HFFc6 (cell line): ENCODE measurements at regions not wholly inside any gene's neighbourhood (a gene's known extent, or its start where the extent isn't known, plus 50 kb on each side); places are given as distances from the start of the nearest gene placed in this dataset.

Experiments
- DNase-seq: peaks from one replicate; pipeline ENCODE4 v3.0.0-alpha.2; 2018
- H3K27ac Mint-ChIP-seq: 2 replicates; pipeline ENCODE4 v1.8.0; 2020; ENCODE audit warnings: mild to moderate bottlenecking, mixed read lengths
- H3K27me3 Mint-ChIP-seq: 2 replicates; pipeline ENCODE4 v1.8.0; 2021; ENCODE audit warnings: mild to moderate bottlenecking, moderate library complexity, mixed read lengths; ENCODE audit not compliant: insufficient read depth
- H3K36me3 Mint-ChIP-seq: 2 replicates; pipeline ENCODE4 v1.8.0; 2021; ENCODE audit warnings: low read depth, mixed read lengths
- H3K4me1 Mint-ChIP-seq: 2 replicates; pipeline ENCODE4 v1.8.0; 2020; ENCODE audit warnings: low read depth, mixed read lengths
- H3K4me3 Mint-ChIP-seq: 2 replicates; pipeline ENCODE4 v1.8.0; 2020; ENCODE audit warnings: mild to moderate bottlenecking, moderate library complexity, mixed read lengths
- H3K9me3 Mint-ChIP-seq: 2 replicates; pipeline ENCODE4 v1.8.0; 2020; ENCODE audit warnings: mild to moderate bottlenecking, mixed read lengths
- TF ChIP-seq, protein P1 (sequence below): fragments of 200-600 bp; sonication (generic); IDR thresholded peaks from 2 replicates; pipeline ENCODE4 v1.5.0; 2021; ENCODE audit warnings: antibody characterized with exemption, mild to moderate bottlenecking

DNA sequence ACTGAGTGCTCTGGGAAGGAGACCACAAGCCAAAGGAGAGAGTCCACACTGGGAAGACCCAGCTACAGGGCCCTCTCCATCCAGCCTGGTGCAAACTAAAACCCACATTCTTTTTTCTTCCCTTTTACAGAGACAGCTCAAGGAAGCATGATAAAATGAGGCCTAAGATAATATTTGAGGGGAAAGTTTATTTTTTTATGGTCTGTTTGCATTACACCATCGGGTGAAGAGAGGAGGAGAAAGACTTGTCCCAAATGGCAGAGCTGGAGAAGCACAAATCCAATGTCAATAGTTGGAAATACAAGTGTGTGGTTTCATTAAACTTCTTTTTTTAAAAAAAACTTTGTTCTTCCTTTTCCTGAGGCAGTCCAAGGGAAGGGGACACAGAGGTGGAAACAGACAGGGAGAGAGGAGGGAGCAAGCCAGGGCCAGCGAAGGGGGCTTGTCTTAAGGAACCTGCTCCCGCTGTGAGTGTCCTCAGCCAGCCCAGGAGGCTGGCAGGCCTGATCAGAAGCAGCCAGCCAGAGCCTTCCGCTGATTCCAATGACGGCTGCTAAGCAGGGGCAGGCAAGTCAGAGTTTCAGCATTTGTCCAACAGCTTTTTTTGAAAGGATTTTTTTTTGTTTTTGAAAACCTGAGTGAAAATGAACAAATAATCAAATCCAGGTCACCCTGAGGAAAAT lies 203.8 kb upstream of the SIX2 start:
- TF ChIP-seq, protein P1, sequence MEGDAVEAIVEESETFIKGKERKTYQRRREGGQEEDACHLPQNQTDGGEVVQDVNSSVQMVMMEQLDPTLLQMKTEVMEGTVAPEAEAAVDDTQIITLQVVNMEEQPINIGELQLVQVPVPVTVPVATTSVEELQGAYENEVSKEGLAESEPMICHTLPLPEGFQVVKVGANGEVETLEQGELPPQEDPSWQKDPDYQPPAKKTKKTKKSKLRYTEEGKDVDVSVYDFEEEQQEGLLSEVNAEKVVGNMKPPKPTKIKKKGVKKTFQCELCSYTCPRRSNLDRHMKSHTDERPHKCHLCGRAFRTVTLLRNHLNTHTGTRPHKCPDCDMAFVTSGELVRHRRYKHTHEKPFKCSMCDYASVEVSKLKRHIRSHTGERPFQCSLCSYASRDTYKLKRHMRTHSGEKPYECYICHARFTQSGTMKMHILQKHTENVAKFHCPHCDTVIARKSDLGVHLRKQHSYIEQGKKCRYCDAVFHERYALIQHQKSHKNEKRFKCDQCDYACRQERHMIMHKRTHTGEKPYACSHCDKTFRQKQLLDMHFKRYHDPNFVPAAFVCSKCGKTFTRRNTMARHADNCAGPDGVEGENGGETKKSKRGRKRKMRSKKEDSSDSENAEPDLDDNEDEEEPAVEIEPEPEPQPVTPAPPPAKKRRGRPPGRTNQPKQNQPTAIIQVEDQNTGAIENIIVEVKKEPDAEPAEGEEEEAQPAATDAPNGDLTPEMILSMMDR = no peak
- Mint-ChIP-seq H3K9me3 (no peaks in the 10 kb centered on the region; the same call in 1 of the 2 replicates), H3K4me3 (no peak overlapping the region), H3K27me3 (peaks cover 18% of the 10 kb centered on the region), H3K27ac (no peak overlapping the region), H3K36me3 (no peaks in the 10 kb centered on the region), H3K4me1 (no peaks in the 10 kb centered on the region)
- DNase-seq = no peak

DNA sequence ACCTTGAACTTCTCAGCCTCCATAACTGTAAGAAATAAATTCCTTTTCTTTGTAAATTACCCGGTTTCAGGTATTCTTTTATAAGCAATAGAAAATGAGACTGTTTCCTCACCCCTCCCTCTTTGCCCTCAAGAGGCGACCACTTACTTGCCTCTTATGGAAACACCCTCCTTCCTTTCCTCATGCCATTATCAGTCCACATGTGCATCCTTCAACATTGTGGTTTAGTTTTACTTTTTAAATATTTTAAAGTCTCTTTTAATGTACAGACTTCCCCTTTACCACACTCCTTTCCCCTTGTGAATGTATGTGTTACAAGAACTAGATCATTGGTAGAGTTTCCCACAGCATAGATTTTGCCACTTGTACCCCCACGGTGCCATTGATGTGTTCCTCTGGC lies 202.4 kb upstream of the SIX2 start:
- Mint-ChIP-seq H3K4me1 (no peaks in the 10 kb centered on the region), H3K27ac (no peak overlapping the region), H3K27me3 (peaks cover 21% of the 10 kb centered on the region), H3K36me3 (no peaks in the 10 kb centered on the region), H3K4me3 (no peak overlapping the region), H3K9me3 (no peaks in the 10 kb centered on the region)
- no peak for DNase-seq
- TF ChIP-seq, protein P1 = no peak

DNA sequence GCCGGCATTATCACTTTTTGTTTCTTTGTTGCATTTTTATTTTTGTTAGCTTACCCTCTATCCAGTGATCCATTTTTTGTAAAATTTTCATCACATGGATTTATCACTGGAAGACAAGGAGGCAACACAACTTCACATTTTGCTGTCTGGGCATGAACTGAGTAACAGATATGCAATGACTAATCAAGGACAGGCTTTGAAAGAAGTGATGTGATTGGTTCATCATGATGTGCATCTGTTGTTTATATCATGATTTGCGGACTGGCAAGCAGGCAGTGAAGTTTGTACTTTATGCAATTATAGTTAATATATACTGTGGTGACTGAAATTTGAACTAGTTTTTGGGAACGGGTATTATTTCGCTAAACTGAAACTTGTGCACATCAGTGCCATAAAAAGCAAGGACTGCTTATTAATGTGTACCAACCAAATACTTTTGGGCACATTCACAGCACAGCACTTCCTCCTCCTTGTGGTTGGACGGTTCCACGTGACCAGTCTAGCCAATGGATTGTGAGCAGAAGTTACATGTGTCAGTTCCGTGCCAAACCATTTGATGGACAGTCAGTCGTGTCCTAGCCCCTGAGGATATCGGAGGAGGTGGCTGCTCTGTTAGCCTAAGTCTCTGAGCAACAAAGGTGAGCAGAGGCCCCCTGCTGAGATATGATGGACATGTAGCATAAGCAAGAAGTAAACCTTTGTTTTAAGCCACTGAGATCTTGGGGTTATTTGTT lies 201.4 kb upstream of the SIX2 start:
- peak; percentile 10 for DNase-seq
- Mint-ChIP-seq H3K36me3 (no peaks in the 10 kb centered on the region), H3K4me3 (no peak overlapping the region), H3K27me3 (peaks cover 27% of the 10 kb centered on the region), H3K9me3 (no peaks in the 10 kb centered on the region), H3K27ac (no peak overlapping the region), H3K4me1 (no peaks in the 10 kb centered on the region)
- TF ChIP-seq, protein P1 = no peak

DNA sequence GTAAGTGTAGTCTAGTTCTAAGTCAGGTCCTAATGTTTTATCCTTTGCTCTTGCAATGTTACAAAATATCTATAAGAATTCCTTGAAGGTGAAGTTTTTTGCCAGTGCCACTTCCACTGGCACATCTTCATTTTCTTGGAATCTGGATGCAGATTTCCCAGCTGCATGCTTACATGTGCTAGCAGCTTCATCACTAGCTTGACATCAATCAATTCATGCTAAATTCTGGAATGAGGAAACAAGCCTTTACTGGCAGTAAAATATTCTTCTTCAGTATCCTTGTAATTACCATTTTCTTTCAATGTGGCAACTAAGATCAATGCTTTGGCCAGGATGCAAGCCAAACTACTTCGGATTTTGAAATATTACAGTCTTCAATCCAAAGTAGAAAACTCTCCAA lies 200.6 kb upstream of the SIX2 start:
- H3K27ac Mint-ChIP-seq = no peak overlapping the region
- no peaks in the 10 kb centered on the region for H3K9me3 Mint-ChIP-seq
- peaks cover 27% of the 10 kb centered on the region for H3K27me3 Mint-ChIP-seq
- H3K4me3 Mint-ChIP-seq = no peak overlapping the region
- H3K4me1 Mint-ChIP-seq = no peaks in the 10 kb centered on the region
- DNase-seq = no peak
- no peaks in the 10 kb centered on the region for H3K36me3 Mint-ChIP-seq
- TF ChIP-seq, protein P1 = no peak

DNA sequence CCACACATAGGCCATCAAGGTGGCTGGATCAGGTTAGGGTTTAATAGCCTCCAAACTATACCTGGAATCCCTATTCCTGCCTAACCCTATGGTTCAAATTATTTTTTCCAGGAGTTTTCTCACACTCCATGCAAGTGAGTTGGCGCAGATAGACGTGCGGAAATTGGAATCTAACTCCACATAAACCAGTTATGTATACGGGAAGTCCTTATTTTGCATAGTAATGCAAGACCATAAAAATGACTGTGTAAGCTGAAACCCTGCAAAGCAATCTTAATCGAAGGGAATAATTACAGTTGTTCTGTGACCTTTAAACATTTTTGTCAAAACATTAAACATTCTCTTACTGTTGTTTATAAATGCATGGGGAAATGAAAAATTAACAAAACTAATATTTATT lies 200.1 kb upstream of the SIX2 start:
- Mint-ChIP-seq H3K4me3 (no peak overlapping the region), H3K4me1 (no peaks in the 10 kb centered on the region), H3K27ac (no peak overlapping the region), H3K36me3 (no peaks in the 10 kb centered on the region), H3K27me3 (peaks cover 27% of the 10 kb centered on the region), H3K9me3 (no peaks in the 10 kb centered on the region)
- TF ChIP-seq, protein P1 = no peak
- DNase-seq = no peak
